ENCODE measurements at regions not wholly inside any gene's neighbourhood (a gene's known extent, or its start where the extent isn't known, plus 50 kb on each side); places are given as distances from the start of the nearest gene placed in this dataset.
"Not testable (repeated sequence)": the region's sequence is repeated elsewhere in the genome, so short reads cannot be mapped to it uniquely, and the experiment has no call there.

- in situ Hi-C loops (cut with HindIII; ENCODE audit: low pct_unique_long_range_greater_than_20kb, low sequenced_read_pairs); DNase-seq (ENCODE audit: low read depth in 1 of 2, low spot score in 1 of 2): not testable (repeated sequence)
These were observed 68.5 kb upstream of the GPC4 start for GRCh38 chrX:133483771-133484170.

- no peak for DNase-seq (ENCODE audit: low read depth in 1 of 2, low spot score in 1 of 2)
- in situ Hi-C loops (cut with HindIII; ENCODE audit: low pct_unique_long_range_greater_than_20kb, low sequenced_read_pairs), result no loop called here
These were observed 67.0 kb upstream of the GPC4 start for GRCh38 chrX:133482056-133482952.

GRCh38 chrX:133477986-133478385 is 62.7 kb upstream of the GPC4 start:
- no peak for DNase-seq (ENCODE audit: low read depth in 1 of 2, low spot score in 1 of 2)
- in situ Hi-C loops (cut with HindIII; ENCODE audit: low pct_unique_long_range_greater_than_20kb, low sequenced_read_pairs), result no loop called here
- no peak for TF ChIP-seq JUND (IDR thresholded peaks at IDR 0.05; ENCODE audit: low read depth)

More at GRCh38 chrX:133482056-133482952, 67.0 kb upstream of the GPC4 start:
- TF ChIP-seq JUND (IDR thresholded peaks at IDR 0.05; ENCODE audit: low read depth), result no peak

- in situ Hi-C loops (cut with HindIII; ENCODE audit: low pct_unique_long_range_greater_than_20kb, low sequenced_read_pairs), result no loop called here
- no peak for DNase-seq (ENCODE audit: low read depth in 1 of 2, low spot score in 1 of 2)
- TF ChIP-seq JUND (IDR thresholded peaks at IDR 0.05; ENCODE audit: low read depth), result no peak
These were observed 60.7 kb upstream of the GPC4 start for GRCh38 chrX:133475953-133476352.

DNA sequence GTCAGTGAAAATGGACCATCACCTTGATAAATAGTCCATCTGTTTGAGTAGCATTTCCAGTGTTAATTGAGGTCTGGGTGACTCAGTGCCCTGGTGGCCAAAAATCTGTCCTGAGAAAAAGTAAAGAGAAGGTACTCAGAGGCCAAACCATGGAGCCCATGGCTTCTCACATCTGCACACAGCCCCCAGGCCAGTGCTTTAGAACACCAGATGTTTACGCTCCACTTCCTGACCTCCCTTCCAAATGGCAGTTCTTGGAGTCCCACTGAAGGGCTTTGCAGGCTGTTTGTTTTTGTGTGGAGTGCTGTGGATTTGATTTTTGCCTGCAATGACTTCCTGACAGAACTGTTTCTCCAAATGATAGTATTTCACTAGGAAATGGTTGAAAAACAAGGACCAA is 60.2 kb upstream of the GPC4 start:
- TF ChIP-seq JUND (IDR thresholded peaks at IDR 0.05; ENCODE audit: low read depth), result no peak
- no peak for DNase-seq (ENCODE audit: low read depth in 1 of 2, low spot score in 1 of 2)
- in situ Hi-C loops (cut with HindIII; ENCODE audit: low pct_unique_long_range_greater_than_20kb, low sequenced_read_pairs), result no loop called here

GRCh38 chrX:133474574-133474973 is 59.3 kb upstream of the GPC4 start:
- no peak for DNase-seq (ENCODE audit: low read depth in 1 of 2, low spot score in 1 of 2)
- TF ChIP-seq JUND (IDR thresholded peaks at IDR 0.05; ENCODE audit: low read depth), result no peak
- in situ Hi-C loops (cut with HindIII; ENCODE audit: low pct_unique_long_range_greater_than_20kb, low sequenced_read_pairs), result no loop called here

- peak in 1 of 2 experiments; percentile 0 for DNase-seq (ENCODE audit: low read depth in 1 of 2, low spot score in 1 of 2)
- TF ChIP-seq JUND (IDR thresholded peaks at IDR 0.05; ENCODE audit: low read depth), result no peak
- in situ Hi-C loops (cut with HindIII; ENCODE audit: low pct_unique_long_range_greater_than_20kb, low sequenced_read_pairs), result no loop called here
These were observed 58.2 kb upstream of the GPC4 start for GRCh38 chrX:133473451-133473850.

- TF ChIP-seq JUND (IDR thresholded peaks at IDR 0.05; ENCODE audit: low read depth), result no peak
- peak in 1 of 2 experiments; percentile 4 for DNase-seq (ENCODE audit: low read depth in 1 of 2, low spot score in 1 of 2)
- in situ Hi-C loops (cut with HindIII; ENCODE audit: low pct_unique_long_range_greater_than_20kb, low sequenced_read_pairs), result no loop called here
These were observed 52.8 kb upstream of the GPC4 start for GRCh38 chrX:133468051-133468450.

DNA sequence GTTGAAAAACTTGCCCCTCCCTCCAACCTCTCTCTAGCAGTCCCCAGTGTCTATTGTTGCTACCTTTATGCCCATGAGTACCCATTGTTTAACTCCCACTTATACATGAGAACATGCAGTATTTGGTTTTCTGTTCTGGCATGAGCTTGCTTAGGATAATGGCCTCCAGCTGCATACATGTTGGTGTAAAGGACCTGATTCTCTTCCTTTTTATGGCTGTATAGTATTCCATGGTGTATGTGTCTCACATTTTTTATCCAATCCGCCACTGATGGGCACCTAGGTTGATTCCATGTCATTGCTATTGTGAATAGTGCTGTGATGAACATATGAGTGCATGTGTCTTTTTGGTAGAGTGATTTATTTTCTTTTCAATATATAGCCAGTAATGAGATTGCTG is 50.0 kb upstream of the GPC4 start:
- DNase-seq (ENCODE audit: low read depth in 1 of 2, low spot score in 1 of 2), result no peak
- in situ Hi-C loops (cut with HindIII; ENCODE audit: low pct_unique_long_range_greater_than_20kb, low sequenced_read_pairs), result no loop called here
- TF ChIP-seq JUND (IDR thresholded peaks at IDR 0.05; ENCODE audit: low read depth), result no peak
